ENCODE measurements at regions not wholly inside any gene's neighbourhood (a gene's known extent, or its start where the extent isn't known, plus 50 kb on each side); places are given as distances from the start of the nearest gene placed in this dataset.

- no peak for TF ChIP-seq ELF4 (IDR thresholded peaks at IDR 0.05)
- TF ChIP-seq NFRKB (IDR thresholded peaks at IDR 0.05): no peak
These were observed 258.3 kb upstream of the ADAMTS5 start for GRCh38 chr21:27225151-27225550.

Data from HEK293T (cell line).